NCI-H1694 (cell line): ENCODE measurements at regions not wholly inside any gene's neighbourhood (a gene's known extent, or its start where the extent isn't known, plus 50 kb on each side); places are given as distances from the start of the nearest gene placed in this dataset.
"Not testable (repeated sequence)": the region's sequence is repeated elsewhere in the genome, so short reads cannot be mapped to it uniquely, and the experiment has no call there.

Experiments
- DNase-seq: peaks from one replicate; lab custom pipeline; 2025; lab: John Stamatoyannopoulos, UW

- no peak for DNase-seq
Measured at GRCh38 chr3:187536185-187536584, 134.0 kb downstream of the SST start.

GRCh38 chr3:187533797-187534196 lies 136.4 kb downstream of the SST start:
- DNase-seq = no peak

- no peak for DNase-seq
Measured at GRCh38 chr3:187531831-187532230, 138.4 kb downstream of the SST start.

DNA sequence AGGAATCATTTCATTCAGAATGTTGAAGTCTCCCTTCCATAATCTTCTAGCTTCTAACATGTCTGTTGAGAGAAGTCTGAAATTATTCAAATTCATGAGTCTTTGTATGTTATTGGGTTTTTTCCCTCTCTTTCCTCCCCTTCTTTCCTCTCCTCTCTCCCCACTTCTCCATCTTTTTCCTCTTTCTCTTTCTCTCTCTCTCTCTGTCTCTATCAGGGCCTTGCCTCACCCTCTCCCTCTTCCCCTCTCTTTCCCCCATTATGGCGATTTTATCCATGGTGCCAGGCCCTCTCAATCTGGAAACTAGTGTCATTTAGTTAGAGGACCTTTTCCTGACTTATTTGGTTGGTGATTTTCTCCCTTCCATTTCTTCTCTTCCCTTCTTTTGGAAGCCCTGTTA lies 147.3 kb downstream of the SST start:
- no peak for DNase-seq

- DNase-seq = no peak
Measured at GRCh38 chr3:187522293-187522692, 147.9 kb downstream of the SST start.

GRCh38 chr3:187521546-187521945 lies 148.6 kb downstream of the SST start:
- DNase-seq = no peak

- DNase-seq = no peak
Measured at GRCh38 chr3:187520027-187520945, 149.9 kb downstream of the SST start.

GRCh38 chr3:187519428-187519890 lies 150.7 kb downstream of the SST start:
- DNase-seq = no peak

- no peak for DNase-seq
Measured at GRCh38 chr3:187518616-187519015, 150.4 kb downstream of the RTP4 start.

- no peak for DNase-seq
Measured at GRCh38 chr3:187518207-187518606, 150.0 kb downstream of the RTP4 start.

- no peak for DNase-seq
Measured at GRCh38 chr3:187516446-187517185, 148.4 kb downstream of the RTP4 start.

DNA sequence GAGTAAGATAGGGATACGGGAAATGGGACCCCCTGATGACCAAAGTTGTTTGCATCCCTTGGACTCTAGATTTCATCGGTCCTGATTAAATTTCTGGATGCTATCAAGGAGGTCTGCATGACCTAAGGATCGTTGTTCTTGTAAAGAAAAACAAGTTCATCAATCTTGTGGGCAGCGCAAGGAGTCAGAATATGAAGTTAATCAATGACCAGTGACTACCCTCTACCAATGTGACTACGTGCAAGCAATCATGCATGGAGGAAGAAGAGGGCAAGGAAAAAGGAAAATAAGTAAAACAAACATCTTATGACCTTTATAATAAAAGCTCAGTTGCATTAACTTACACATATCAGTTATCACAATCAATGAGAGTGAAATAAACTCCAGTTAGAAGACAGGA lies 139.7 kb downstream of the RTP4 start:
- DNase-seq = no peak

DNA sequence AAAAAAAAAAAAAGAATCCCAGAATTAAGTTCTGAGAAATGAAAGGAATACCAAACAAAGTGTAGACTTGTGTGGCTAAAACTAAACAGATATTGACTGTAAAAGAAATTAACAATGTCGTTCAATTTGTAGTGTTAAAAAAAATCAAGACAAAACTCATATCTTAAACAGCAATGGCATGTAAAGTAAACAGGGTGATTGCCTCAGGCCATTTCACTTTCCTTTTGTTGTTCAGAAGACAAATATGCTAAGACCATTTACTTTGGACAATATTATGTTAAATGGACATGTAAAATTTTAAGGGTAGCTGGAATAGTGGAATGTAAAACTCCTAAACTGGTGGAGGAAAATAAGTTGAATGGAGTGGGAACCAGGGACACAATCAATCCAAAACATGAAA lies 139.1 kb downstream of the RTP4 start:
- DNase-seq = no peak

DNA sequence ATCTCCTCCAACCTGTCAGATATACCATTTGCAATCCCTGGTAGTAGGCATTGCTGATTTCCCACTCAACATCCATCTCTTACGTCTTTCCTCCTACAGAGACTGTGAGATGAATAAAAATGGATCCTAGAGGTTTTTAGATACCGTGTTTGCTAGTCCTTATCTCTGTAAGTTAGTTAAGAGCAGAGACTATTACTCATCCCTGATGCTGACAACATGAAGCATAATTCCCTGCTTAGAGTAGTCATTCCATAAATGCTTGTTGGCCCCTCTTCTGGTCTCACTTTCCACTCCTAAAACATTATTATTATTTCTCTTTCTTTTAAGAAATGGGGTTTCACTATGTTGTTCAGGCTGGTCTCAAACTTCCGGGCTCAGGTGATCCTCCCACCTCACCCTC lies 136.2 kb downstream of the RTP4 start:
- no peak for DNase-seq

- no peak for DNase-seq
Measured at GRCh38 chr3:187498211-187498724, 130.1 kb downstream of the RTP4 start.

DNA sequence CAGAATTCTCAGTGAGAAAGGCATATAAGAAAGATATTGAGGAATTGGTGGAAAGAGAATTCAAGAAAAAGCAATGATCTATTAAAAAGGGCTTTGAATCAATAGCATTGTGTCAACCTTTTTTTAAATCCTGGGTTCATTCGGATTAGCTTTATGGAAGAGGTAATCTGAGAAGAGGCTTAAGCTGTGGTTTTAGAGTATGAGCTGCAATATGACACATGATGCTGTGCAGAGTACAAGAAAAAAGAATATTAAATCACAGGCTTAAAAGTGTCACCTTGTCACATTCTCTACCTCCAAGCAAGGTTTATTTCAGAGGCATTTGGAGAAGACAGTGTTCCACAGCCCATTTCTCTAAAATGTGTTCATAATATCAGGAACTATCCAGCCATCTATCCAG lies 128.9 kb downstream of the RTP4 start:
- DNase-seq = no peak

- DNase-seq = not testable (repeated sequence)
Measured at GRCh38 chr3:187494056-187494455, 125.9 kb downstream of the RTP4 start.

DNA sequence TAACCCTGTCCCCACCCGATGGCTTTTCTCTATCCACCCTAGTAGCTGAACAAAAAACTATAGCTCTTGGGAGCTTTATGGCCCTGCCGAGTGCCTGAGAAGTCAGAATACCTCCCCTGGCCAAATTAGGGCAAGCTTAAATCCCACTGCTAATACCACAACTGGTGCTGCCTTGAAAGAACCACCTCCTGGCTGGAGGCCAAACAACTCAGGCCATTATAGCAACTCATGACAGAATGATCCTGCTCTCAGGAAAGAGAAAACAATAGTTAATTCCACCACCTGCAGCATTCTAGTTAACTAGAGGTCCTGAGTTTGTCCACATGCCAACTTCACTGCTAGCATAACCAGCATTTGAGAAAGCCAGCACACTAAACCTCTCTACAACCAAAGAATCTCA lies 123.2 kb downstream of the RTP4 start:
- DNase-seq = no peak

- no peak for DNase-seq
Measured at GRCh38 chr3:187490366-187490765, 122.2 kb downstream of the RTP4 start.

DNA sequence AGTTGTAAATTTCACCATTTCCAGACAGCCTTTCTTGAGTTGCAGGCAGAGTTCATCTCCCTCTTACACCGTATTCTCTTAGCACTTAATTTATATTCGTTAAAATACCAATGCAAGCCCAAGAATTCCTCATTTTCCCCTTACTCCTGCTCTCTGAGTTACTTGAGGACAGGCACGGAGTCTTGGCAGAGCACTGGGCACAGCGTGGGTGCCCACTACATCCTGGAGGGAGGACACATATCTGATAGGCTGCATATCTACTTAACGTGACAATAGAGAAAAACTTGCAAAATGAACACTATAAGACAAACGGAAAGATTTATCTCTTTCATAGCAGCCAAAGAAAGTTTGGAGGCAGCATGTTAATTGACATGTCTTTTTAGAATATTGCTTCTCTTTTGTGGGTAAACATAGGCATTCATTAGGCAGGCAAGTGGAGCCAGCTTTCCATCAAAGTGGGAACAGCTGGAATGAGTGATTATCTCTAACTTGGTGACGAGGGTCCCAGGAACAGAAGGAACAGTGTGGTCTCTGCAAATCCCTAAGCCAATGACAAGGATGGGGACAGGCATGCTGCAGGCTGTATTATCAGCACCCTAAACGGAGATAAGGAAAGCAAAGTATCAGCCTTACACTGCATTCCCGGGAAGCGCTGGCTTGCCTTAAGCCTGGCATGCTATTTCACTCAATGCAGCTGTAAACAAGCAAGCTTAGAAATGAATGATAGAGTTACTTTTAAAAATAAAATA lies 116.5 kb downstream of the RTP4 start:
- no peak for DNase-seq

DNA sequence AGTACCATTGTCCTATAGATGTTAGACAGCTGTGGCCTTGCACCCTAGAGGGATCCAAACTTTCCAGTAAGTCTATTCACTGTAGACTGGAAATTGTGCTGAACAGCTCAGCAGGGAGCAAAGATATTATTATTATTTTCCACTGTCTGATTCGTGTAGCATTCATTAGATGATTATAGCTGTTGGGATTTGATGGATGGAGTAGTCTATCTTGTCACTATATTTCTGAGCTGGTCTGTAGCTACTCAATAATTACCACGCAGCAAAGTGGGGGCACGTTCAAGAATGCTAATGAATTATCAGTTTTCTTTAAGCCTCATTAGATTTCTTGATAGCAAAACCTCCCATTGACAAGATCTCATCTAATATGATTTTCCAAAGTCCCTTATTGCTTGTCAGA lies 113.2 kb downstream of the RTP4 start:
- DNase-seq = no peak

- not testable (repeated sequence) for DNase-seq
Measured at GRCh38 chr3:187475613-187476012, 107.4 kb downstream of the RTP4 start.
